Spleen (tissue), 7 donors: ENCODE measurements at regions not wholly inside any gene's neighbourhood (a gene's known extent, or its start where the extent isn't known, plus 50 kb on each side); places are given as distances from the start of the nearest gene placed in this dataset.

Experiments
- POLR2A ChIP-seq, 3 donors: fragments of 450-650 bp; IDR thresholded peaks; one replicate each; pipeline ENCODE4 v1.5.1; 2017; ENCODE audit warnings: antibody characterized with exemption in 3 of 3, mild to moderate bottlenecking in 1 of 3
- POLR2AphosphoS5 ChIP-seq, 3 donors: sonication (generic); formaldehyde crosslinking; IDR thresholded peaks; one replicate each; pipeline ENCODE4 v1.5.1; 2017; ENCODE audit warnings: antibody characterized with exemption in 3 of 3
- TF ChIP-seq, protein P1 (sequence below), 11 experiments: fragments of 200-600 bp in 7 of 11; fragments of 450-650 bp in 4 of 11; sonication (generic) in 4 of 11; IDR thresholded peaks in 8 of 11; conservative IDR thresholded peaks in 3 of 11; 1 replicate in 7 of 11; 2 replicates in 4 of 11; pipeline versions ENCODE4 v1.4.0 to v1.8.0; 2016 to 2021; ENCODE audit warnings: antibody characterized with exemption in 11 of 11, inconsistent platforms in 4 of 11, mild to moderate bottlenecking in 1 of 11
- donor health status: DM: no; HTN: no; CAD: no; lungs with moderate emphysema.
- donor health status: DM: no; HTN: no; CAD: no.
- donor health status: DM: no; HTN: no; CAD: no.

DNA sequence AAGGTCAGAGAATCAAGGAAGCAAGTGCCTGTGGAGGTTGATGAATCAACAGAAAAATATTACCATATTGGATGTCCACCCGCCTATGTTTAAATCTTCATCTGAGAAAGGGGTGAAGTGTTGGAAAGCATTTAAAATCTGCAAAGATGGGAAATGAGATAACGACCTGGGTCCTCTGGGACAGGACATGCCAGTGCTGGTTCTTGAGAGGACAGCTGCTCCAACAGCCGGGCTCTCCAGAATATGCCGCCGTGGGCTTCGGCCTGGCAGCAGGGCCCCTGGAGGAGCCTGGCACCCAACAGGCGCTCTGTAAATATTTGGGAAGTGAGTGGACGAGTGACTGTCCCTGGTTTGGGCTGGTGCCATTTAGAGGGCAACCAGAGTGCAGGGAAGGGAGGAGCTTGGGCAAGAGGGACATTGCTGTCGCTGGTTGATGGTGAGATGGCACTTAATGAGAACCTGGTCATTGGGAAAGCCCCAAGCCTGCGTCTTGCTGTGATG lies 129.9 kb downstream of the KCNA5 start:
- TF ChIP-seq, protein P1, sequence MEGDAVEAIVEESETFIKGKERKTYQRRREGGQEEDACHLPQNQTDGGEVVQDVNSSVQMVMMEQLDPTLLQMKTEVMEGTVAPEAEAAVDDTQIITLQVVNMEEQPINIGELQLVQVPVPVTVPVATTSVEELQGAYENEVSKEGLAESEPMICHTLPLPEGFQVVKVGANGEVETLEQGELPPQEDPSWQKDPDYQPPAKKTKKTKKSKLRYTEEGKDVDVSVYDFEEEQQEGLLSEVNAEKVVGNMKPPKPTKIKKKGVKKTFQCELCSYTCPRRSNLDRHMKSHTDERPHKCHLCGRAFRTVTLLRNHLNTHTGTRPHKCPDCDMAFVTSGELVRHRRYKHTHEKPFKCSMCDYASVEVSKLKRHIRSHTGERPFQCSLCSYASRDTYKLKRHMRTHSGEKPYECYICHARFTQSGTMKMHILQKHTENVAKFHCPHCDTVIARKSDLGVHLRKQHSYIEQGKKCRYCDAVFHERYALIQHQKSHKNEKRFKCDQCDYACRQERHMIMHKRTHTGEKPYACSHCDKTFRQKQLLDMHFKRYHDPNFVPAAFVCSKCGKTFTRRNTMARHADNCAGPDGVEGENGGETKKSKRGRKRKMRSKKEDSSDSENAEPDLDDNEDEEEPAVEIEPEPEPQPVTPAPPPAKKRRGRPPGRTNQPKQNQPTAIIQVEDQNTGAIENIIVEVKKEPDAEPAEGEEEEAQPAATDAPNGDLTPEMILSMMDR (IDR thresholded peaks at IDR 0.05 in 8 of 11, conservative IDR thresholded peaks at IDR 0.05 in 3 of 11), result no peak
- TF ChIP-seq POLR2A (IDR thresholded peaks at IDR 0.05) (no peak), POLR2AphosphoS5 (IDR thresholded peaks at IDR 0.05) (no peak)
